SK-N-SH treated with all-trans-retinoic acid at 6 μM for 48 hours (cell line): ENCODE measurements at regions not wholly inside any gene's neighbourhood (a gene's known extent, or its start where the extent isn't known, plus 50 kb on each side); places are given as distances from the start of the nearest gene placed in this dataset.

Experiments used
- ATAC-seq: fragments of 200-7000 bp; cut with Tn5 transposase; 3 replicates; pipeline ENCODE4 v1.9.1; 2020; ENCODE audit warnings: mild to moderate bottlenecking, moderate library complexity
- ARNTL ChIP-seq: fragments of 450-650 bp; formaldehyde crosslinking; IDR thresholded peaks from 2 replicates; pipeline ENCODE4 v1.5.0; 2020; ENCODE audit warnings: low read depth, mild to moderate bottlenecking, moderate library complexity, borderline replicate concordance
- BACH2 ChIP-seq: fragments of 250-450 bp; sonication (Bioruptor Pico); IDR thresholded peaks from 2 replicates; pipeline ENCODE4 v1.9.0; 2021; ENCODE audit warnings: mild to moderate bottlenecking, borderline replicate concordance
- CSDC2 ChIP-seq: fragments of 250-450 bp; sonication (Bioruptor Pico); IDR thresholded peaks from 2 replicates; pipeline ENCODE4 v1.5.0; 2020; ENCODE audit warnings: mild to moderate bottlenecking, moderate library complexity
- CSRNP3 ChIP-seq: fragments of 250-450 bp; sonication (Bioruptor Pico); IDR thresholded peaks from 2 replicates; pipeline ENCODE4 v1.5.1; 2021; ENCODE audit warnings: mild to moderate bottlenecking, moderate library complexity
- ESRRG ChIP-seq: fragments of 250-450 bp; sonication (Bioruptor Pico); IDR thresholded peaks from 2 replicates; pipeline ENCODE4 v1.6.1; 2021; ENCODE audit warnings: mild to moderate bottlenecking
- GLIS3 ChIP-seq: fragments of 250-450 bp; sonication (Bioruptor Pico); IDR thresholded peaks from 2 replicates; pipeline ENCODE4 v1.5.0; 2020; ENCODE audit warnings: mild to moderate bottlenecking, moderate library complexity
- ISL1 ChIP-seq: fragments of 250-450 bp; sonication (Bioruptor Pico); IDR thresholded peaks from 2 replicates; pipeline ENCODE4 v2.1.2; 2022; ENCODE audit warnings: mild to moderate bottlenecking, moderate library complexity
- OSR1 ChIP-seq: fragments of 250-450 bp; sonication (Bioruptor Pico); IDR thresholded peaks from 2 replicates; pipeline ENCODE4 v1.8.0; 2022; ENCODE audit warnings: moderate library complexity, mild to moderate bottlenecking, inconsistent platforms
- PPARA ChIP-seq: fragments of 250-450 bp; sonication (Bioruptor Pico); IDR thresholded peaks from 2 replicates; pipeline ENCODE4 v1.5.0; 2020; ENCODE audit warnings: mild to moderate bottlenecking, borderline replicate concordance
- SNAI2 ChIP-seq: fragments of 250-450 bp; sonication (Bioruptor Pico); IDR thresholded peaks from 2 replicates; pipeline ENCODE4 v1.5.0; 2020; ENCODE audit warnings: mild to moderate bottlenecking, moderate library complexity
- TCF4 ChIP-seq: fragments of 250-450 bp; sonication (Bioruptor Pico); IDR thresholded peaks from 2 replicates; pipeline ENCODE4 v1.8.0; 2021; ENCODE audit warnings: mild to moderate bottlenecking, moderate library complexity, borderline replicate concordance
- TSHZ2 ChIP-seq: fragments of 250-450 bp; sonication (Bioruptor Pico); IDR thresholded peaks from 2 replicates; pipeline ENCODE4 v1.5.0; 2020; ENCODE audit warnings: mild to moderate bottlenecking, moderate library complexity
- ZC3H10 ChIP-seq: fragments of 250-450 bp; sonication (Bioruptor Pico); IDR thresholded peaks from 2 replicates; pipeline ENCODE4 v1.5.1; 2021; ENCODE audit warnings: mild to moderate bottlenecking, moderate library complexity
- ZFP3 ChIP-seq: fragments of 250-450 bp; sonication (Bioruptor Pico); IDR thresholded peaks from 2 replicates; pipeline ENCODE4 v1.5.0; 2020; ENCODE audit warnings: mild to moderate bottlenecking, moderate library complexity
- ZFP30 ChIP-seq: fragments of 450-650 bp; formaldehyde crosslinking; IDR thresholded peaks from 2 replicates; pipeline ENCODE4 v1.5.0; 2022; ENCODE audit warnings: mild to moderate bottlenecking, moderate library complexity
- ZNF565 ChIP-seq: fragments of 450-650 bp; formaldehyde crosslinking; conservative IDR thresholded peaks from 2 replicates; pipeline ENCODE4 v1.5.0; 2020; ENCODE audit warnings: low read depth, mild to moderate bottlenecking, moderate library complexity
- ZNF70 ChIP-seq: fragments of 450-650 bp; formaldehyde crosslinking; IDR thresholded peaks from 2 replicates; pipeline ENCODE4 v1.5.0; 2020; ENCODE audit warnings: mild to moderate bottlenecking, moderate library complexity
- ZNF8 ChIP-seq: fragments of 450-650 bp; formaldehyde crosslinking; IDR thresholded peaks from 2 replicates; pipeline ENCODE4 v1.5.0; 2020; ENCODE audit warnings: mild to moderate bottlenecking, moderate library complexity
- TF ChIP-seq, protein P1 (sequence below): fragments of 250-450 bp; sonication (Bioruptor Pico); IDR thresholded peaks from 2 replicates; pipeline ENCODE4 v1.8.0; 2021; ENCODE audit warnings: low read depth, mild to moderate bottlenecking, moderate library complexity, borderline replicate concordance

DNA sequence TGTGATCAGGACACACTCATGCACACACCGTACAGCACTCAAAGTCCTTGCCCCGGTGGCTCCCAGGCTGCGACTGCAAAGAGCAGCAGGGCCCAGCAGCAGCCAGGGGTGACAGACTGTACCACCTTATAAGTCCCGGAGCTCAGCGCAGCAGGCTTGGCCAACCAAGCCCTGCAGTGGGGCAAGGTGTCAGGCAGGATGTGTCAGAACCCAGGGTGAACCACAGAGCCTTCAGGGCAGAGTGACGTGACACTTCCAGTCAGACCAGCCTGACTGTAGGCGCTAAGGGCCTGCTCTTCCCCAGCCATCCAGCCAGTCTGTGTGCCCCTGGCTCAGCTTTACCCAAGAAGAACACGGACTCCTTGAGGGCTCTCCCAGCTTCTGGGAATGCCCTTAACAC, 204.1 kb downstream of the COPRS start (continued):
- TF ChIP-seq ARNTL (CRISPR knock-in tag), result no peak

GRCh38 chr17:31653691-31654090, 205.4 kb downstream of the COPRS start:
- no peak for ATAC-seq
- no peak for TF ChIP-seq OSR1 (CRISPR knock-in tag)
- TF ChIP-seq CSRNP3 (CRISPR knock-in tag), result no peak
- no peak for TF ChIP-seq ZNF8 (CRISPR knock-in tag)
- no peak for TF ChIP-seq TSHZ2
- TF ChIP-seq CSDC2 (CRISPR knock-in tag), result no peak
- TF ChIP-seq, protein P1, sequence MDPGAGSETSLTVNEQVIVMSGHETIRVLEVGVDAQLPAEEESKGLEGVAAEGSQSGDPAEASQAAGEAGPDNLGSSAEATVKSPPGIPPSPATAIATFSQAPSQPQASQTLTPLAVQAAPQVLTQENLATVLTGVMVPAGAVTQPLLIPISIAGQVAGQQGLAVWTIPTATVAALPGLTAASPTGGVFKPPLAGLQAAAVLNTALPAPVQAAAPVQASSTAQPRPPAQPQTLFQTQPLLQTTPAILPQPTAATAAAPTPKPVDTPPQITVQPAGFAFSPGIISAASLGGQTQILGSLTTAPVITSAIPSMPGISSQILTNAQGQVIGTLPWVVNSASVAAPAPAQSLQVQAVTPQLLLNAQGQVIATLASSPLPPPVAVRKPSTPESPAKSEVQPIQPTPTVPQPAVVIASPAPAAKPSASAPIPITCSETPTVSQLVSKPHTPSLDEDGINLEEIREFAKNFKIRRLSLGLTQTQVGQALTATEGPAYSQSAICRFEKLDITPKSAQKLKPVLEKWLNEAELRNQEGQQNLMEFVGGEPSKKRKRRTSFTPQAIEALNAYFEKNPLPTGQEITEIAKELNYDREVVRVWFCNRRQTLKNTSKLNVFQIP (CRISPR knock-in tag), result no peak

- ATAC-seq, result no peak
- no peak for TF ChIP-seq GLIS3 (CRISPR knock-in tag)
- no peak for TF ChIP-seq ZC3H10 (CRISPR knock-in tag)
- no peak for TF ChIP-seq SNAI2 (CRISPR knock-in tag)
- TF ChIP-seq, all 23 proteins: peak for 0
Measured at GRCh38 chr17:31650756-31651520, 208.1 kb downstream of the COPRS start.

DNA sequence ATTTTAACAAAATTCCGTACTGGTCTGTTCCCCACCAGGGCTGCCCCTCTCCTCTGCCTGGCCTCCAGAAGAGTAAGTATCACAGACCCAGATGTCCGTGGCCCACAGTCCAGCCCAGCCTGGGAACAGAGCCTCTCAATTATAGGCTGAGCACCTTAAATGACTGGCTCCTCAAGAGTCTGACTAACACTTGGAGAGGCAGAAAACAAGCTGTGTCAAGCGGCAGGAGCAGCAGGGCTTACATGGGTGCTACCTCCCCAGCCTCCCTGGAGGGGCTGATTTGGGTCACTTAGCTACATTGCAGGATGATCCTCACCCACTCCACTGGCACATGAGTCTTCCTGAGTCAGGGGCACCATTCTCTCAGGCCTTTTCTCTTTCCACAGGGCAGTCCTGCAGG, 209.7 kb downstream of the COPRS start:
- no peak for ATAC-seq

More for the DNA sequence above, 209.7 kb downstream of the COPRS start:
- no peak for TF ChIP-seq CSDC2 (CRISPR knock-in tag)
- TF ChIP-seq ZC3H10 (CRISPR knock-in tag), result no peak
- TF ChIP-seq CSRNP3 (CRISPR knock-in tag), result no peak
- no peak for TF ChIP-seq ZNF70
- no peak for TF ChIP-seq PPARA (CRISPR knock-in tag)
- TF ChIP-seq ARNTL (CRISPR knock-in tag), result no peak
- no peak for TF ChIP-seq ESRRG
- no peak for TF ChIP-seq ZFP3 (CRISPR knock-in tag)
- no peak for TF ChIP-seq SNAI2 (CRISPR knock-in tag)
- no peak for TF ChIP-seq OSR1 (CRISPR knock-in tag)
- no peak for TF ChIP-seq ZNF565 (CRISPR knock-in tag)
- TF ChIP-seq TCF4 (CRISPR knock-in tag), result no peak
- TF ChIP-seq ZNF8 (CRISPR knock-in tag), result no peak
- TF ChIP-seq, protein P1 (CRISPR knock-in tag), result no peak
- no peak for TF ChIP-seq ISL1 (CRISPR knock-in tag)
- TF ChIP-seq GLIS3 (CRISPR knock-in tag), result no peak
- no peak for TF ChIP-seq TSHZ2
- no peak for TF ChIP-seq BACH2 (CRISPR knock-in tag)
- no peak for TF ChIP-seq ZFP30 (CRISPR knock-in tag)
